Fibroblast of lung (primary cell): ENCODE measurements at regions not wholly inside any gene's neighbourhood (a gene's known extent, or its start where the extent isn't known, plus 50 kb on each side); places are given as distances from the start of the nearest gene placed in this dataset.

ENCODE experiments used
- DNase-seq, 2 donors: peaks; one replicate each; pipeline versions ENCODE4 v3.0.0 to v3.0.0-alpha.2; 2010; ENCODE audit warnings: low read depth in 2 of 2
- H2AFZ ChIP-seq: 2 replicates; pipeline ENCODE4 v1.5.1; 2012; ENCODE audit warnings: low read length, control low read depth, inconsistent platforms
- H3K27ac ChIP-seq: 2 replicates; pipeline ENCODE4 v1.5.1; 2011; ENCODE audit warnings: low read length, control low read depth; ENCODE audit not compliant: insufficient read depth
- H3K27me3 ChIP-seq: 2 replicates; pipeline ENCODE4 v1.5.1; 2011; ENCODE audit warnings: mild to moderate bottlenecking, low read length; ENCODE audit not compliant: control insufficient read depth, insufficient read depth
- H3K36me3 ChIP-seq: 2 replicates; pipeline ENCODE4 v1.5.1; 2011; ENCODE audit warnings: low read length; ENCODE audit not compliant: control insufficient read depth, insufficient read depth
- H3K4me1 ChIP-seq: 2 replicates; pipeline ENCODE4 v1.5.1; 2011; ENCODE audit warnings: low read length; ENCODE audit not compliant: control insufficient read depth, insufficient read depth; ENCODE audit errors: extremely low read depth
- H3K4me2 ChIP-seq: 2 replicates; pipeline ENCODE4 v1.5.1; 2011; ENCODE audit warnings: low read length, control low read depth; ENCODE audit not compliant: insufficient read depth; ENCODE audit errors: extremely low read depth
- H3K4me3 ChIP-seq, 4 experiments: fragments of 200-600 bp in 1 of 4; sonication (generic) in 1 of 4; replicated peaks in 1 of 4; 2 replicates each; pipeline ENCODE4 v1.5.1; 2011 to 2016; ENCODE audit warnings: low read length in 4 of 4, low read depth in 3 of 4, mild to moderate bottlenecking in 3 of 4, control low read depth in 2 of 4, inconsistent platforms in 1 of 4, mixed read lengths in 1 of 4; ENCODE audit not compliant: insufficient read depth in 1 of 4; ENCODE audit errors: control extremely low read depth in 1 of 4
- H3K79me2 ChIP-seq: 2 replicates; pipeline ENCODE4 v1.5.1; 2012; ENCODE audit warnings: mild to moderate bottlenecking, low read length, inconsistent platforms; ENCODE audit not compliant: control insufficient read depth, insufficient read depth
- H3K9ac ChIP-seq: 2 replicates; pipeline ENCODE4 v1.5.1; 2011; ENCODE audit warnings: mild to moderate bottlenecking, low read length, control low read depth; ENCODE audit not compliant: insufficient read depth
- H3K9me3 ChIP-seq: 2 replicates; pipeline ENCODE4 v1.5.1; 2012; ENCODE audit warnings: low read depth, low read length; ENCODE audit not compliant: control insufficient read depth, insufficient read depth
- H4K20me1 ChIP-seq: 2 replicates; pipeline ENCODE4 v1.5.1; 2011; ENCODE audit warnings: low read length; ENCODE audit not compliant: control insufficient read depth, insufficient read depth; ENCODE audit errors: extremely low read depth
- EZH2 ChIP-seq: IDR thresholded peaks from 2 replicates; pipeline ENCODE4 v1.5.1; 2012; ENCODE audit warnings: low read length, control low read depth, mild to moderate bottlenecking; ENCODE audit errors: missing control alignments
- TF ChIP-seq, protein P1 (sequence below), 2 donors: IDR thresholded peaks in 1 of 2; conservative IDR thresholded peaks in 1 of 2; 1 replicate in 1 of 2; 2 replicates in 1 of 2; pipeline ENCODE4 v1.5.1; 2011 to 2012; ENCODE audit warnings: low read length in 2 of 2, control low read depth in 1 of 2, inconsistent platforms in 1 of 2, low read depth in 1 of 2, mild to moderate bottlenecking in 1 of 2

DNA sequence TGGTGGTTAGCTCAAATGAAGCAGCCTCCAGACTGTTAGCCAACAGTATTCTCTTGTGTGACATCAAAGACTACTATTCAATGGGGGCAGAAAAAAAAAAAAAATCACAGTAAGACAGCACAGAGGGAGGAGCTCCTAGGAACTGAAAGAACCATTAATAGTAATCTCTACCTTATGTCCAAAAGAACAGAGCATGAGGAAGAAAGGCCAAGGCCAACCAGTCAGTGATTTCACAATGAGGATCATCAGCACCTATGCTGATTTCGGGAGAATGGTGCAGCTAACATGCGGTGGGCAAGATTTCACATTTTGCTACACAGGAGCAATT, 66.3 kb upstream of the SOX5 start:
- Histone ChIP-seq H3K36me3 (no peaks in the 10 kb centered on the region), H3K4me3 (no peak overlapping the region), H3K79me2 (no peaks in the 10 kb centered on the region)

GRCh38 chr12:24014915-24015832, 65.7 kb upstream of the SOX5 start:
- no peak for DNase-seq
- no peak overlapping the region for H3K4me2 ChIP-seq
- no peaks in the 10 kb centered on the region for H3K4me1 ChIP-seq
- no peak overlapping the region for H3K4me3 ChIP-seq
- no peak overlapping the region for H3K27ac ChIP-seq
- no peak overlapping the region for H2AFZ ChIP-seq
- H3K79me2 ChIP-seq: no peaks in the 10 kb centered on the region
- H3K27me3 ChIP-seq: no peaks in the 10 kb centered on the region
- H3K36me3 ChIP-seq: no peaks in the 10 kb centered on the region
- H4K20me1 ChIP-seq: no peaks in the 10 kb centered on the region
- no peak overlapping the region for H3K9ac ChIP-seq
- H3K9me3 ChIP-seq: no peaks in the 10 kb centered on the region
- TF ChIP-seq, protein P1, sequence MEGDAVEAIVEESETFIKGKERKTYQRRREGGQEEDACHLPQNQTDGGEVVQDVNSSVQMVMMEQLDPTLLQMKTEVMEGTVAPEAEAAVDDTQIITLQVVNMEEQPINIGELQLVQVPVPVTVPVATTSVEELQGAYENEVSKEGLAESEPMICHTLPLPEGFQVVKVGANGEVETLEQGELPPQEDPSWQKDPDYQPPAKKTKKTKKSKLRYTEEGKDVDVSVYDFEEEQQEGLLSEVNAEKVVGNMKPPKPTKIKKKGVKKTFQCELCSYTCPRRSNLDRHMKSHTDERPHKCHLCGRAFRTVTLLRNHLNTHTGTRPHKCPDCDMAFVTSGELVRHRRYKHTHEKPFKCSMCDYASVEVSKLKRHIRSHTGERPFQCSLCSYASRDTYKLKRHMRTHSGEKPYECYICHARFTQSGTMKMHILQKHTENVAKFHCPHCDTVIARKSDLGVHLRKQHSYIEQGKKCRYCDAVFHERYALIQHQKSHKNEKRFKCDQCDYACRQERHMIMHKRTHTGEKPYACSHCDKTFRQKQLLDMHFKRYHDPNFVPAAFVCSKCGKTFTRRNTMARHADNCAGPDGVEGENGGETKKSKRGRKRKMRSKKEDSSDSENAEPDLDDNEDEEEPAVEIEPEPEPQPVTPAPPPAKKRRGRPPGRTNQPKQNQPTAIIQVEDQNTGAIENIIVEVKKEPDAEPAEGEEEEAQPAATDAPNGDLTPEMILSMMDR (conservative IDR thresholded peaks at IDR 0.05 in 1 of 2, IDR thresholded peaks at IDR 0.05 in 1 of 2; ENCODE audit: low read depth in 1 of 2, low read length in 2 of 2): no peak
- TF ChIP-seq EZH2: no peak

More for the DNA sequence above, 66.3 kb upstream of the SOX5 start:
- DNase-seq: no peak
- H3K27me3 ChIP-seq: no peaks in the 10 kb centered on the region
- no peaks in the 10 kb centered on the region for H3K4me1 ChIP-seq
- H3K27ac ChIP-seq: no peak overlapping the region
- no peaks in the 10 kb centered on the region for H3K9me3 ChIP-seq
- H4K20me1 ChIP-seq: no peaks in the 10 kb centered on the region
- no peak for TF ChIP-seq EZH2
- TF ChIP-seq, protein P1 (conservative IDR thresholded peaks at IDR 0.05 in 1 of 2, IDR thresholded peaks at IDR 0.05 in 1 of 2; ENCODE audit: low read depth in 1 of 2, low read length in 2 of 2): no peak
- no peak overlapping the region for H3K4me2 ChIP-seq
- H3K9ac ChIP-seq: no peak overlapping the region
- no peak overlapping the region for H2AFZ ChIP-seq

GRCh38 chr12:24014240-24014639, 64.8 kb upstream of the SOX5 start:
- Histone ChIP-seq H3K4me2 (no peak overlapping the region), H3K36me3 (no peaks in the 10 kb centered on the region), H2AFZ (no peak overlapping the region), H3K9me3 (no peaks in the 10 kb centered on the region), H3K27ac (no peak overlapping the region), H3K79me2 (no peaks in the 10 kb centered on the region), H3K9ac (no peak overlapping the region), H3K4me3 (no peak overlapping the region), H3K4me1 (no peaks in the 10 kb centered on the region), H3K27me3 (no peaks in the 10 kb centered on the region), H4K20me1 (no peaks in the 10 kb centered on the region)
- TF ChIP-seq, protein P1 (conservative IDR thresholded peaks at IDR 0.05 in 1 of 2, IDR thresholded peaks at IDR 0.05 in 1 of 2; ENCODE audit: low read depth in 1 of 2, low read length in 2 of 2): no peak
- no peak for TF ChIP-seq EZH2
- no peak for DNase-seq
